OCI-LY1 (cell line): ENCODE measurements at regions not wholly inside any gene's neighbourhood (a gene's known extent, or its start where the extent isn't known, plus 50 kb on each side); places are given as distances from the start of the nearest gene placed in this dataset.

Experiments
- EZH2 ChIP-seq: fragments of 200-600 bp; sonication (generic), shearing (Covaris generic); IDR thresholded peaks from 2 replicates; pipeline ENCODE4 v1.8.0; 2017; ENCODE audit warnings: borderline replicate concordance, mixed run types, mild to moderate bottlenecking, antibody characterized with exemption, low read length, moderate library complexity, mixed read lengths
- TF ChIP-seq, protein P1 (sequence below): fragments of 200-600 bp; sonication (generic), shearing (Covaris generic); IDR thresholded peaks from 2 replicates; pipeline ENCODE4 v1.5.1; 2017; ENCODE audit warnings: mild to moderate bottlenecking, antibody characterized with exemption, low read length, moderate library complexity, mixed read lengths

DNA sequence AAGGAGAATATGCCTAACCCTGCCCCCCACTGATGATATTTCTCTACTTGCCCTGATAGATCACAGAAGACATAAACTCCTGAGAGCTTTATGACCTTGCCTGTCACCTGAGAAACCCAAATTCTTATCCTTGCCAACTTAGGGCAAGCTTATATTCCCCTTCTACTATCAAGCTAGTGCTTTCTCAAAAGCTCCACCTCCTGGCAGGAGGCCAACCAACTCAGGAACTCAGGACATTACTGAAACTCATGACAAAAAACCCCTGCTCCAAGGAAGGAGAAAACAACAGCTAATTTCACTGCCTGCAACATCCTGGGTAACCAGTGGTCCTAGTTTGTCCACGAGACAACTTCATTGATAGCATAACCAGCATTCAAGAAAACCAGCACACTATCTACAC lies 60.9 kb upstream of the FSCB start:
- TF ChIP-seq, protein P1, sequence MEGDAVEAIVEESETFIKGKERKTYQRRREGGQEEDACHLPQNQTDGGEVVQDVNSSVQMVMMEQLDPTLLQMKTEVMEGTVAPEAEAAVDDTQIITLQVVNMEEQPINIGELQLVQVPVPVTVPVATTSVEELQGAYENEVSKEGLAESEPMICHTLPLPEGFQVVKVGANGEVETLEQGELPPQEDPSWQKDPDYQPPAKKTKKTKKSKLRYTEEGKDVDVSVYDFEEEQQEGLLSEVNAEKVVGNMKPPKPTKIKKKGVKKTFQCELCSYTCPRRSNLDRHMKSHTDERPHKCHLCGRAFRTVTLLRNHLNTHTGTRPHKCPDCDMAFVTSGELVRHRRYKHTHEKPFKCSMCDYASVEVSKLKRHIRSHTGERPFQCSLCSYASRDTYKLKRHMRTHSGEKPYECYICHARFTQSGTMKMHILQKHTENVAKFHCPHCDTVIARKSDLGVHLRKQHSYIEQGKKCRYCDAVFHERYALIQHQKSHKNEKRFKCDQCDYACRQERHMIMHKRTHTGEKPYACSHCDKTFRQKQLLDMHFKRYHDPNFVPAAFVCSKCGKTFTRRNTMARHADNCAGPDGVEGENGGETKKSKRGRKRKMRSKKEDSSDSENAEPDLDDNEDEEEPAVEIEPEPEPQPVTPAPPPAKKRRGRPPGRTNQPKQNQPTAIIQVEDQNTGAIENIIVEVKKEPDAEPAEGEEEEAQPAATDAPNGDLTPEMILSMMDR = no peak
- no peak for TF ChIP-seq EZH2
